ENCODE measurements at regions not wholly inside any gene's neighbourhood (a gene's known extent, or its start where the extent isn't known, plus 50 kb on each side); places are given as distances from the start of the nearest gene placed in this dataset.

DNA sequence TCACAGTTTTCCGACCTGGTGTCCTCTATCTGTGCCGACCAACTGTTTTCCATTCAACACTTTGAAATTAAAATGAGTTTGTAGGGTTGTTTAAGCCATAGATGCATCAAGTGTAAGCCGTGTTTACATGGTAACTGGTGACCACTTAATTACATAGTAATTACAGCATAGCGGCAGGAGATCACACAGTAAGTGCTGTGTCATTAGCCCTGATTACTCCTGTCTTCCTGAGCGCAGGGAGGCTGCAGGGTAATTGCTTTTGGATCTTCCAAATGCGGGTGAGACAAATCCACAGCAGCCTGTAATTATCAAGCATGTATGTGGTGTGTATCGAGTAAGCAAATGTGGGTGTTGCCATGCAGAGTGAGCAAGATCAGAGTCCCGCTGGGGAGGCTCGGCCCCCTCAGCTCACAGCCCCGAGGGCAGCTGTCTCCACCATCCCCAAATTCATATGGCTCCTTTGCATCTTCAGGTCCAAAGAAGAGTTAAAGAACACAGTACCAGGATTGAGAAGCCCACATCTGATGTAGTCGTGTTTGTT lies 71.5 kb upstream of the HDAC4 start:
- DNase-seq = no peak

GRCh38 chr2:239471011-239471792 lies 70.4 kb upstream of the HDAC4 start:
- DNase-seq = no peak

DNA sequence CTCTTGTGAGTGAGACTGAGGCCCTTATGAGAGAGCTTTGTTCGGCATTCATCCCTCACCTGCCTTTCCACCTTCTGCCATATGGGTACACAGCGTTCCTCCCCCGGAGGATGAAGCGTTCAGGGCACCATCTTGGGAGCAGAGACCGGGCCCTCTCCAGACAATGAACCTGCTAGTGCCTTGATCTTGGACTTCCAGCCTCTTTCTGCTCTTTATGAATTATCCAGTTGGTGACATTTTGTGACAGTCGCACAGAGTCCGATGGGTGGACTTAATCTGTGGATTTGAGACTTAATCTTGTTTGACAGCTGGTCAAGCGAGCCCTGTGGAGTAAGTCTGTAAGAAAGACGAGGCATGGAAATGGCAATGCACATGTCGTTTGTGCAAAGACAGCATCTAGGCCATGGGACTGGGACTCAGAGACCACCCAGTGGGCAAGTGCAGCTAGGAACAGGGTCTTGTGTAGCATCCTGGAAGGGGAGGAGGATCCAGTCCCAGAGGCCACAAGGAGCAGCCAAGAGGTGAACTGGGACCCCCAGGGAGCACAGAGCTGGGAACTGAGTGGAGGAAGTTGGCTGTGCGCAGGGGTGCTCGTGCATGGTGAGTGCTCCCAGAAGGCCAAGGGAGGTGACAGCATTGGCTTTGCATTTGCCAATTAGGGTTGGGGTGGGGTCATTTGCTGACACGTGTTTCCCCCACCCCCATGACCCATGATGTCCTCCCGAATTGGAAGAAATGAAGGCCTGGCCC lies 69.5 kb upstream of the HDAC4 start:
- DNase-seq = no peak

- no peak for DNase-seq
These were observed 68.5 kb upstream of the HDAC4 start for GRCh38 chr2:239469106-239469960.

DNA sequence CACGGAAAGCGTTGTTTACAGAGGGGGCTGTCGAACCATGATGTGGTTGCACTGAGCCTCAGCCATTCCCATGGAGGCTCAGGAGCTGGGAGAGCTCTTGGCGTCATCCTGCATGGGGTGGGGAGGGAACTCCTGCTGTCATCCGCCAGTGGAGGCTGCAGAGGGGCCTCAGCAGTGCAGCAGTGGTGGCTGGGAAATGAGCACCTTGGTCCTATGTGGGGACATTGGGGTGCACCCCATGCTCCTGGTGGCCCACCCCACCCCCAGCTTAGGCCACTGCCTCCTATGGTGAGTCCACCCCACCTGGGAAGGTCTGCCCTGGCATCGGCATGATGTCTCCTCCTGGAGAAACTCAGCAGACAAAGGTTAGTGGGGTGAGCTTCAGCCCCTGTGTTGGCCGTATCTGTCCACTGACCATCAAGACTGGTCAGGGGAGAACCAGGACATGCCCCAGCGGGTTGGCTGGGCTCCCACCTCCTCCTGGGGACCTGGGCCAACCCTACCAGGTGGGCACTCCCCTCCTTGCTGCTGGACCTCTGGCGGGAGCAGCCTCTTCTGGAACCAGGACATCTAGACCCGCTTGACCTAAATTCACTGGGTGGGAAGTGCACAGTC lies 67.8 kb upstream of the HDAC4 start:
- no peak for DNase-seq

GRCh38 chr2:239467956-239468490 lies 67.2 kb upstream of the HDAC4 start:
- no peak for DNase-seq

DNA sequence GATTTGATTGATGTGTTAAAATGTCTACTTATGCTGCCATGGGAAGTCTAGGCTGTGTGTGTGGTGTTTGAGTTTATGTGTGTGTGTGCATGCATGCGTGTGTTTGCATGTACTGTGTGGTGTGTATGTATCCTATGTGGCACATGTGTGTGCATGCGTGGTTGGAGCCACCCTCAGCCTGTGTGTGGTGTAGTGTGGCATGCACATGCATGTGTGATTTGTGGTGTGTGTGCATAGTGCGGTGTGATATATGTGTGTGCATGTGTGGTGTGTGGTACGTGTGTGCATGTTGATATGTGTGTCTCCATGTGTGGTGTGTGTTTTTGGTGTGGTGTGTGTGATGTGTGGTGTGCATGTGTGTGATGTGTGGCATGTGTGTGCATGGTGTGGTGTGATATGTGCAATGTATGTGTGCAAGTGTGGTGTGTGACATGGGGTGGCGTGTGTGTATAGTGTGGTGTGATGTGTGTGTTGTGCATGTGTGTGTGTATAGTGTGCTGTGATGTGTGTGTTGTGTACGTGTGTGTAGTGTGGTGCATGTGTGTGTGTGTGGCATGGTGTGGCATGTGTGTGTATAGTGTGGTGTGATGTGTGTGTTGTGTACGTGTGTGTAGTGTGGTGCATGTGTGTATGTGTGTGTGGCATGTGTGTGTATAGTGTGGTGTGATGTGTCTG lies 66.6 kb upstream of the HDAC4 start:
- DNase-seq = no peak

DNA sequence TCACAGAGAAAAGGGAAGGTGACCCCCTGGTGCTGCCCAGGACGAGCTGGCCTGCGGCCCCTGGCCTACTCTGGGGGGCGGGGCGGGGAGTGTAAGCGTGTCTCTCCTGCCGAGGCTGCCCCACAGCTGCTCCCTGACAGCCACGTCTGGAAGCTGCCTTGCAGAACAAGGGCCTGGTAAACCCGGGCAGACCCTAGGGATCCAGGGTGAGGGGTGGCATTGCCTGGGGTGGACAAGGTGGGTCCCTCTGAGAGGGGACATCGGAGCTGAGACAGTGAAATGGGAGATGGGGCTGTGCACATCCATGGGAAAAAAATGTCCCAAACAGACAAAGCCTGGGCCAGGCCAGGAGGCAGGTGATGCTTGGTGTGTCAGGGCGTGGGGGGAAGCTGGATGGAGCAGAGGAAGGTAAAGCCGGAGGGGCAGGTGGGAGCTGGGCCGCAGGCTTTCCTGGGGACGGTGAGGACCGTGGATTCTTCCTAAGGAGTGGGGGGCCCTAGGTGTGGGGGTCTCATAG lies 66.0 kb upstream of the HDAC4 start:
- DNase-seq = no peak

DNA sequence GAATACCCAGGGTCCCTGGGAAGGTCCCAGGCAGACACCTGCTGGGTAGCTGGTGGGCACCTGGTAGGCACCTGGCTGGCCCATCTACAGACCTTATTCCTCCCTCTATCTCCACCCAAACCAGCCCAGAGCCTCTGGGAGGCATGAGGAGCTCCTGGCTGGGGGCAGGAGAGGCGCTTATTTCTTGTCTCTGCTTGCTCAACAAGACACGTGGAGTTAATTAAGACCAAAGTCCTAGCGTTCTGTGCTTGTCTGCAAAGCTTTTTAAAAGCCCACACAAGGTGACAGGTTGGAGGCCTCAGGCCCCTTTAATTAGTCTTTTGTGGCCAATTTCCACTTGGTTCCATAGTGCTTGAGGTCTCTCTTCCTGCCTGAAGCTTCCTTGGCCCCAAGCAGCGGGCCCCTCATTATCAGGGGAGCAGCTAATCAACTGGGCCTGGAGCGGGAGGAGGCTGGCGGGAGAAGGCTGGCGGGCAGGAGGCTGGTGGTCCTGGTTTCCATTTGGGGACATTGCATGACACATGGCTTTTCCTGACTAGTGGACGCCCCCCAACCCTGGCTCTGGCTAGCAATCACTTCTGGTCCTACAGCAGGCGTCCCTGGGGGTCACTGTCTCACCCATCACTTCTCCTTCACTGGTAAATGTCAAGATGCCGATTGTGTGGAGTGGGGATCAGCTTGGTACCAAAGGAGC lies 65.4 kb upstream of the HDAC4 start:
- no peak for DNase-seq

DNA sequence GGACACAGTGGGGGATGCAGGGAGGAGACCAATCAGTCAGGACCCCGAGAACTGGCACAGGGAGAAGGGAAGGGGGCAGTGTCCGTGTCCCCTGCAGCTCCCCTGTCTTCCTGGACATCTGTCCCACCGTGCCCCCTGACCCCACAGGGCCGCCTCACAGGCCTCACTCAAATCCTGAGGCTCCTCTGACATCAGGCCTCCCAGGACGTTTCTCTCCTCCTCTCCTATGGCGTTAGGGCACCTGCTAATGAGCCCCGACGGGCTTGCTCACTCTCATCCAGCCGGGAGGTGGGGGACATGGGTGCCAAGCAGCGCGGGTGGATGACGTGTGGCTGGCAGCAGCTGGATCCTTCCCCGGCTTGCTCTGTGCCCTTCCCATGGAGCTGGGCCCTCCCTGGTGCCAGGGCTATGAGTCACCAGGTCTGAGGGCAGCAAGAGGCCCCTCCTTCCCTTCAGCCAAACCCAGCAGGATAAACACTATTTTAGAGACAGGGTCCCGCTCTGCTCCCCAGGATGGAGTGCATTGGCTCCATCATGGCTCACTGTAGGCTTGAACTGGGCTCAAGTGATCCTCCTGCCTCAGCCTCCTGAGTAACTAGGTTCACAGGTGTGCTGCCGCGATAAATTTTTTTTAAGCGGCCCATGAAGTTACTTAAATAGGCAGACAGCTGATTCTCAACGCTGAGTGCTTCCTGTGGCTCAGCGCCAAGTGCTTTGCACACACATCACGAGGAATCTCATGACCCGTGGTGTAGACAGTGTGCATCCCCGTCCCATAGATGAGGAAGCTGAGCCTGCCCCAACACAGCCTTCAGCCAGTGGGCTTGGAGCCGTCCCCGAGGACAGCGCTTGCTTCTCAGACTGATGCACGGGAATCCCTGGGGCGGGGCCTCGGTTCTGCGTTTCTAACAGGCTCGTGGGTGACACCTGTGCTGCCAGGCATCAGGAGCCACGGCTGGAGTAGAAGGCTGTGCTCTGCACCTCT lies 64.5 kb upstream of the HDAC4 start:
- DNase-seq = peak; percentile 70

GRCh38 chr2:239464166-239465016 lies 63.6 kb upstream of the HDAC4 start:
- DNase-seq = no peak

DNA sequence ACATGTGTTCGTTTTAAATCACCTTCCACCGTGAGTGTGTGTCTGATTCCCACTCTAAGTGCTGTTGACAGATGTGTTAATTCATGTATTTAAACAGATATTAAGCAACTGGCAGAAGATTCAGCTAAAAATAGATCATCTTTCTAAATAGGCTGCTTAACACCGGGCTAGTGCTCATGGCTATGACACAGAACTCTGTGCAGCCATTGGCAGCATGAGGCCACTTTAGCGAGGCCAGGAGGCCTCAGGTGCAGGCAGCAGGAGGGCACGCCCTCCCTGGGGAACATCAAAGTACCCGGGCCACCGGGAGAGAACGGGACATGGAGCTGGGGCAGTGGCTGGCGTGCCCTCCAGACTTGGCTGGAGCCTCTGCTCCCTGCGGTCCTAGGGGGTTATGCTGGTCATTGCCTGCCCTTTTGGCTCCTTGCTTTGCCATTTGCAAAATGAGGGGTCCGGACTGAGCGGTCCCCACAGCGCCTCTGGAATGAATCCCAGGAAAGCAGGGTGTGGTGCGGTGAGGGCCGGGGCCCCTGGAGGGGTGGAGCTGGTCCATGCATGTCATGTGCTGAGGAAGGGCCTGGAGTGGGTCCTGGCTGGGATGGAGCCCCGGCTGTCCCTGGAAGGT lies 62.8 kb upstream of the HDAC4 start:
- DNase-seq = no peak

- no peak for DNase-seq
These were observed 62.1 kb upstream of the HDAC4 start for GRCh38 chr2:239462671-239463506.

DNA sequence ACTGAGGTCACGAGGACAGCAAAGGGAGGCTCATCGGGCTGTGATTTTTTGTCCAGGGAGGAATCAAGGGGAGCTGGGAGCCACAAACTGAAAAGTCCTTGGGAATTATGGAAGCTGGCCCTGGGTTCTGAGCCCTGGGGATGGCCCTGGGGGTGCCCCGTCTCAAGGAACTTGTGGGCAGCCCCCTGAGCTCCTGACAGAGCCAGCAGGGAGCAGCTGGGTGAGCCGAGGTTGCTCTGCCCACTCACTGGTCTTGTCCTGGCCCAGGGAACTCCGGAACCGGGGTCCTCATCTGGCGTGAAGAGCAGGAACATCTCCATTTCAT lies 61.3 kb upstream of the HDAC4 start:
- no peak for DNase-seq

- DNase-seq = no peak
These were observed 60.7 kb upstream of the HDAC4 start for GRCh38 chr2:239461291-239462190.

- no peak for DNase-seq
These were observed 60.0 kb upstream of the HDAC4 start for GRCh38 chr2:239460780-239461179.
